ENCODE measurements at regions not wholly inside any gene's neighbourhood (a gene's known extent, or its start where the extent isn't known, plus 50 kb on each side); places are given as distances from the start of the nearest gene placed in this dataset.

DNA sequence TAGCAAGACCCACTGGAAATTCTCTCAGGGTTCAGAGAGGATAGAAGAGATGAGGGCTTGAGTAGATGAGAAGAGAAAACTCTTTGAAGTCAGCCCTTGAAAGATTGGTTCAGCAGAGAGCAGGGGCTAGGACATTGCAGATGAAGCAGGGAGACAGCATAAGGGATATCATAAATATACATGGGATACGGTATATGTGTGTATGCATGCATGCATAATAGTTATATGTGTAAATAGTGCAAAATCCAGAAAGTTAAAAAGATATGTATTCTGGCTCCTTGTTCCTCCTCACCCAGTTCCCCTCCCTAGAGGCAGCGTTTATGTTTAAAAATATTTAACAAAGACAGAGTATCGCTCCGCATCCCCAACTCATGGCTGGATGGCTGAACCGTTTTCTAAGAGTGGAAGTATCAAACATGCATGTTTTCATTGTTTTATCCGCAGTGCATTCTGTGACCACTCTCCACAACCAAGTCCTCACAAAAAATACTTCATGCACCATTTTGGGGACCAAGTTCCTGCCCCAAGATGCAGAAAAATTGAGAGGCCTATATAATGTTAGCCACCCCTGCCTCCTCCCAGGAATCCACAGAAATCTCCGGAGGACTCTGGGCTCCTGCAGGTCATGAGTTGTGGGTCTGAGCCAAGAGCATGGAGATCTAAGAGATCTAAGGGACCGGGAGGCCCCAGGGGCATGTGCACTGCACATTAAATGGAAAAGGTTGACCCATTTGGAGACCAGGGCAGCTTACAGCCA is 119.5 kb downstream of the MTX3 start:
- no peaks in the 10 kb centered on the region for H3K9me3 Mint-ChIP-seq
- intact Hi-C loops (cut with micrococcal nuclease) = no loop called here
- no peak for TF ChIP-seq CTCF (IDR thresholded peaks at IDR 0.05)
- no peak for ATAC-seq (ENCODE audit: low read depth)
- H3K36me3 Mint-ChIP-seq (ENCODE audit: low read depth) = no peaks in the 10 kb centered on the region
- no peaks in the 10 kb centered on the region for H3K4me1 Mint-ChIP-seq
- CTCF ChIA-PET = no interaction called here
- no peak overlapping the region for H3K4me3 Mint-ChIP-seq
- no peak overlapping the region for H3K27ac Mint-ChIP-seq
- POLR2A ChIA-PET = no interaction called here
- no peak for DNase-seq
- peaks cover 14% of the 10 kb centered on the region for H3K27me3 Mint-ChIP-seq

DNA sequence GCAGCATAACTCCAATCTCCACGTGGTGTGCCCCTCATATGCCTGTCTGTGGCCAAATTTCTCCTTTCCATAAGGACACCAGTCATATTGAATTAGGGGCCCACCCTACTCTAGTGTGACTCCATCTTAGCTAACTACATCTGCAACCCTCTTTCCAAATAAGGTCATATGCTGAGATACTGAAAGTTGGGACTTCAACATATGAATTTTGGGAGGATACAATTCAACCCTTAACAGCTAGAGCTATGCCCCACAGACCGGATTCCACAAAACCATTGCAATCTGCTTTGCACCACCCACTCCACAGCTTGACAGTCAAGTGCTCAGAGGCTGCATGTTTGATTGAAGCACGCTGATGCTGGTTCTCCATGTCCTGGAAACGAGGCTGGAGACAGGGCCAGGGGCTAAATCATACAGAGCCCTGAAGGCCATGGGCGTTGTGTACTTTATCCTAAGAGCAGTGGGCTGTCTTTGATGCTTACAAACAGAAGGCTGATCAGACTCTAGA is 122.8 kb downstream of the MTX3 start:
- no peak for DNase-seq
- no peaks in the 10 kb centered on the region for H3K36me3 Mint-ChIP-seq (ENCODE audit: low read depth)
- no peaks in the 10 kb centered on the region for H3K9me3 Mint-ChIP-seq
- intact Hi-C loops (cut with micrococcal nuclease) = no loop called here
- peaks cover 16% of the 10 kb centered on the region for H3K27me3 Mint-ChIP-seq
- no peak for TF ChIP-seq CTCF (IDR thresholded peaks at IDR 0.05)
- H3K4me1 Mint-ChIP-seq = no peaks in the 10 kb centered on the region
- ATAC-seq (ENCODE audit: low read depth) = no peak
- ChIA-PET CTCF (interaction anchor here (1.5 kb wide), 1 partner anchor 10 kb away, joined by 3 read pairs; no protein-coding TSS in a partner anchor), POLR2A (no interaction called here)
- H3K4me3 Mint-ChIP-seq = no peak overlapping the region
- no peak overlapping the region for H3K27ac Mint-ChIP-seq

- POLR2A ChIA-PET = no interaction called here
- no peak overlapping the region for H3K27ac Mint-ChIP-seq
Observed at GRCh38 chr5:79865579-79865978, 125.5 kb downstream of the MTX3 start.

GRCh38 chr5:79864364-79864763 is 126.7 kb downstream of the MTX3 start:
- no peak overlapping the region for H3K4me3 Mint-ChIP-seq
- H3K4me1 Mint-ChIP-seq = no peaks in the 10 kb centered on the region
- no peak for DNase-seq
- ATAC-seq (ENCODE audit: low read depth) = no peak
- POLR2A ChIA-PET = no interaction called here
- intact Hi-C loops (cut with micrococcal nuclease) = no loop called here
- H3K27ac Mint-ChIP-seq = no peak overlapping the region
- peaks cover 13% of the 10 kb centered on the region for H3K27me3 Mint-ChIP-seq
- TF ChIP-seq CTCF (IDR thresholded peaks at IDR 0.05) = no peak
- CTCF ChIA-PET = interaction anchor here (1.3 kb wide), 1 partner anchor 219 kb away, joined by 3 read pairs; no protein-coding TSS in a partner anchor
- no peaks in the 10 kb centered on the region for H3K36me3 Mint-ChIP-seq (ENCODE audit: low read depth)
- no peaks in the 10 kb centered on the region for H3K9me3 Mint-ChIP-seq

More at GRCh38 chr5:79865579-79865978, 125.5 kb downstream of the MTX3 start:
- H3K27me3 Mint-ChIP-seq = peaks cover 16% of the 10 kb centered on the region
- no peaks in the 10 kb centered on the region for H3K36me3 Mint-ChIP-seq (ENCODE audit: low read depth)
- ATAC-seq (ENCODE audit: low read depth) (no peak), DNase-seq (no peak)
- CTCF ChIA-PET = interaction anchor here (1.0 kb wide), 1 partner anchor 13 kb away, joined by 3 read pairs; no protein-coding TSS in a partner anchor
- no peak for TF ChIP-seq CTCF (IDR thresholded peaks at IDR 0.05)
- intact Hi-C loops (cut with micrococcal nuclease) = no loop called here
- H3K9me3 Mint-ChIP-seq = no peaks in the 10 kb centered on the region
- no peaks in the 10 kb centered on the region for H3K4me1 Mint-ChIP-seq
- no peak overlapping the region for H3K4me3 Mint-ChIP-seq

- no peak overlapping the region for H3K4me3 Mint-ChIP-seq
- peaks cover 1% of the 10 kb centered on the region for H3K27me3 Mint-ChIP-seq
- DNase-seq (no peak), ATAC-seq (ENCODE audit: low read depth) (no peak)
- H3K9me3 Mint-ChIP-seq = no peaks in the 10 kb centered on the region
- TF ChIP-seq CTCF (IDR thresholded peaks at IDR 0.05) = no peak
- H3K4me1 Mint-ChIP-seq = no peaks in the 10 kb centered on the region
- no peak overlapping the region for H3K27ac Mint-ChIP-seq
- ChIA-PET CTCF (interaction anchor here (1.1 kb wide), 1 partner anchor 298 kb away, joined by 3 read pairs; no protein-coding TSS in a partner anchor), POLR2A (no interaction called here)
- intact Hi-C loops (cut with micrococcal nuclease) = loop anchor here (2.0 to 10.0 kb wide), 2 partner anchors 155 to 727 kb away; no protein-coding TSS in a partner anchor
- H3K36me3 Mint-ChIP-seq (ENCODE audit: low read depth) = no peaks in the 10 kb centered on the region
Observed at GRCh38 chr5:79859588-79859987, 131.5 kb downstream of the MTX3 start.
